ENCODE measurements at regions not wholly inside any gene's neighbourhood (a gene's known extent, or its start where the extent isn't known, plus 50 kb on each side); places are given as distances from the start of the nearest gene placed in this dataset.

- H3K4me2 ChIP-seq = no peak overlapping the region
- FAIRE-seq = no peak
- ATAC-seq = no peak
- TF ChIP-seq POLR2AphosphoS2 (conservative IDR thresholded peaks at IDR 0.05; ENCODE audit: low read length) = no peak
- TF ChIP-seq TP53 (CRISPR knock-in tag; IDR thresholded peaks at IDR 0.05) = no peak
- no peak for TF ChIP-seq MYC (IDR thresholded peaks at IDR 0.05; ENCODE audit: borderline replicate concordance, low read length)
- TF ChIP-seq FOXS1 (CRISPR knock-in tag; IDR thresholded peaks at IDR 0.05) = no peak
- TF ChIP-seq HES2 (IDR thresholded peaks at IDR 0.05) = no peak
- no peak for TF ChIP-seq FOSB (CRISPR knock-in tag; IDR thresholded peaks at IDR 0.05)
- TF ChIP-seq SMC3 (IDR thresholded peaks at IDR 0.05) = no peak
- no peak for TF ChIP-seq USF2 (IDR thresholded peaks at IDR 0.05)
- TF ChIP-seq HDAC2 (IDR thresholded peaks at IDR 0.05) = no peak
- TF ChIP-seq SREBF2 (IDR thresholded peaks at IDR 0.05) = no peak
- TF ChIP-seq E2F6 (IDR thresholded peaks at IDR 0.05; ENCODE audit: borderline replicate concordance, low read depth) = no peak
- TF ChIP-seq KDM1A (IDR thresholded peaks at IDR 0.05; ENCODE audit: low read depth) = no peak
- no peak for TF ChIP-seq PHF8 (IDR thresholded peaks at IDR 0.05; ENCODE audit: borderline replicate concordance, low read depth)
- TF ChIP-seq EP300 (IDR thresholded peaks at IDR 0.05) = no peak
- TF ChIP-seq KDM5A (IDR thresholded peaks at IDR 0.05) = no peak
- no peak for TF ChIP-seq JUN (IDR thresholded peaks at IDR 0.05)
- no peak for TF ChIP-seq EHF (CRISPR knock-in tag; IDR thresholded peaks at IDR 0.05)
- no peak for TF ChIP-seq RARB (CRISPR knock-in tag; IDR thresholded peaks at IDR 0.05)
- no peak for TF ChIP-seq BCL3 (IDR thresholded peaks at IDR 0.05)
- no peak for TF ChIP-seq ESRRA (IDR thresholded peaks at IDR 0.05; ENCODE audit: borderline replicate concordance, low read length)
- H3K4me1 ChIP-seq = peaks cover 26% of the 10 kb centered on the region
- ChIA-PET CTCF (interaction anchor here (1.0 to 1.9 kb wide), 2 partner anchors 13 to 57 kb away, joined by 4 to 5 read pairs; no protein-coding TSS in a partner anchor), POLR2A (no interaction called here)
- no peak for DNase-seq (ENCODE audit: low read depth in 1 of 2, low spot score in 1 of 2)
- H3K9me3 ChIP-seq = no peaks in the 10 kb centered on the region
- WGBS (ENCODE audit: missing lambda C conversion rate) = 85% methylated on average over 3 of the region's 3 CpGs
- H3K27ac ChIP-seq = no peak overlapping the region; a peak in 1 of 6 replicates
- H3K4me3 ChIP-seq = no peak overlapping the region
Observed at GRCh38 chr12:123100882-123101281, 50.0 kb downstream of the PITPNM2 start.

- 92% methylated on average over 9 of the region's 9 CpGs for WGBS (ENCODE audit: missing lambda C conversion rate)
- TF ChIP-seq CHD2 (IDR thresholded peaks at IDR 0.05; ENCODE audit: low read length, partially characterized antibody) = no peak
- no peak for TF ChIP-seq FOXS1 (CRISPR knock-in tag; IDR thresholded peaks at IDR 0.05)
- TF ChIP-seq HOXA7 (CRISPR knock-in tag; IDR thresholded peaks at IDR 0.05) = no peak
- no peak for TF ChIP-seq BHLHE40 (IDR thresholded peaks at IDR 0.05; ENCODE audit: low read depth, low read length)
- no peak for TF ChIP-seq ATOH8 (CRISPR knock-in tag; IDR thresholded peaks at IDR 0.05; ENCODE audit: low read depth)
- TF ChIP-seq MAZ (IDR thresholded peaks at IDR 0.05; ENCODE audit: borderline replicate concordance, low read depth, low read length) = no peak
- no peak for TF ChIP-seq POLR2A (IDR thresholded peaks at IDR 0.05; ENCODE audit: low read length)
- no peak overlapping the region for H3K4me2 ChIP-seq
- ChIA-PET POLR2A (no interaction called here), CTCF (no interaction called here)
- DNase-seq (ENCODE audit: low read depth in 1 of 2, low spot score in 1 of 2) (no peak), ATAC-seq (no peak), FAIRE-seq (no peak)
- H3K4me3 ChIP-seq = no peak overlapping the region
- peaks cover 30% of the 10 kb centered on the region for H3K4me1 ChIP-seq
- H3K9me3 ChIP-seq = no peaks in the 10 kb centered on the region
- H3K27ac ChIP-seq = no peak overlapping the region
Observed at GRCh38 chr12:123100450-123100849, 50.4 kb downstream of the PITPNM2 start.

All from A549 (cell line).